B cell (primary cell): ENCODE measurements at regions not wholly inside any gene's neighbourhood (a gene's known extent, or its start where the extent isn't known, plus 50 kb on each side); places are given as distances from the start of the nearest gene placed in this dataset.

Experiments
- ATAC-seq: fragments of 200-7000 bp; cut with Tn5 transposase; one replicate; pipeline ENCODE4 v1.10.0; 2021; ENCODE audit warnings: low read depth, mild to moderate bottlenecking, moderate number of reproducible peaks, moderate library complexity
- CTCF ChIA-PET: fragments of 350-600 bp; sonication (Branson Sonifier 250); formaldehyde crosslinking; loops from one replicate; lab custom pipeline; 2021; ENCODE audit warnings: antibody characterized with exemption, inconsistent platforms; lab: Charles Lee
- POLR2A ChIA-PET: fragments of 350-600 bp; sonication (Branson Sonifier 250); formaldehyde crosslinking; loops from one replicate; lab custom pipeline; 2021; ENCODE audit warnings: antibody characterized with exemption; lab: Charles Lee
- DNase-seq: peaks from one replicate; pipeline ENCODE4 v3.0.0; 2013
- H2AFZ ChIP-seq: 2 replicates; pipeline ENCODE4 v1.6.1; 2012; ENCODE audit warnings: mild to moderate bottlenecking, low read depth, low read length; ENCODE audit not compliant: insufficient read depth, poor library complexity, severe bottlenecking
- H3K27ac ChIP-seq, 2 donors: 1 replicate in 1 of 2; 2 replicates in 1 of 2; pipeline ENCODE4 v1.5.1; 2012 to 2013; ENCODE audit warnings: low read length in 2 of 2, mild to moderate bottlenecking in 2 of 2, moderate library complexity in 1 of 2
- H3K27me3 ChIP-seq, 4 experiments: fragments of 200-600 bp in 1 of 4; sonication (generic) in 1 of 4; replicated peaks in 1 of 4; 1 replicate in 2 of 4; 2 replicates in 2 of 4; pipeline versions ENCODE4 v1.6.1 to v1.7.0; 2013 to 2016; ENCODE audit warnings: low read length in 3 of 4, mild to moderate bottlenecking in 2 of 4, mixed read lengths in 1 of 4, moderate library complexity in 1 of 4; ENCODE audit not compliant: insufficient read depth in 4 of 4, control insufficient read depth in 3 of 4; ENCODE audit errors: control extremely low read depth in 1 of 4
- H3K36me3 ChIP-seq, 2 experiments: replicated peaks in 1 of 2; 1 replicate in 1 of 2; 2 replicates in 1 of 2; pipeline versions ENCODE4 v1.6.1 to v1.7.1; 2013; ENCODE audit warnings: low read length in 1 of 2; ENCODE audit not compliant: insufficient read depth in 2 of 2, control insufficient read depth in 1 of 2; ENCODE audit errors: control extremely low read depth in 1 of 2, extremely low read depth in 1 of 2
- H3K4me1 ChIP-seq, 2 donors: fragments of 200-600 bp in 1 of 2; sonication (generic) in 1 of 2; 1 replicate in 1 of 2; 2 replicates in 1 of 2; pipeline versions ENCODE4 v1.5.1 to v1.6.1; 2013 to 2017; ENCODE audit warnings: low read length in 2 of 2; ENCODE audit not compliant: control insufficient read depth in 2 of 2, insufficient read depth in 2 of 2
- H3K4me2 ChIP-seq: replicated peaks from 2 replicates; pipeline ENCODE3; 2012; ENCODE audit warnings: mild to moderate bottlenecking, low read depth, low read length; ENCODE audit not compliant: poor library complexity, severe bottlenecking
- H3K4me3 ChIP-seq, 5 experiments: fragments of 200-600 bp in 1 of 5; sonication (generic) in 1 of 5; 1 replicate in 3 of 5; 2 replicates in 2 of 5; pipeline versions ENCODE4 v1.5.1 to v1.7.0; 2011 to 2016; ENCODE audit warnings: low read length in 4 of 5, mild to moderate bottlenecking in 4 of 5, low read depth in 2 of 5, control low read depth in 1 of 5, moderate library complexity in 1 of 5; ENCODE audit not compliant: insufficient read depth in 1 of 5; ENCODE audit errors: control extremely low read depth in 1 of 5, extremely low read depth in 1 of 5
- H3K79me2 ChIP-seq: fragments of 200-600 bp; sonication (generic); one replicate; pipeline ENCODE4 v1.6.0; 2016; ENCODE audit warnings: low read length; ENCODE audit not compliant: control insufficient read depth, insufficient read depth
- H3K9ac ChIP-seq: fragments of 200-600 bp; sonication (generic); 2 replicates; pipeline ENCODE4 v1.6.1; 2017; ENCODE audit warnings: mild to moderate bottlenecking, low read length, moderate library complexity
- H3K9me3 ChIP-seq, 3 donors: one replicate each; pipeline versions ENCODE4 v1.6.1 to v1.7.1; 2013; ENCODE audit warnings: low read length in 2 of 3; ENCODE audit not compliant: control insufficient read depth in 2 of 3, insufficient read depth in 1 of 3; ENCODE audit errors: control extremely low read depth in 1 of 3
- H4K20me1 ChIP-seq: 2 replicates; pipeline ENCODE4 v1.6.0; 2012; ENCODE audit warnings: mild to moderate bottlenecking, low read length; ENCODE audit not compliant: insufficient read depth, control insufficient read depth, poor library complexity, severe bottlenecking
- H3K27ac Mint-ChIP-seq: one replicate; pipeline ENCODE4 v1.8.0; 2021; ENCODE audit warnings: mixed read lengths
- H3K27me3 Mint-ChIP-seq: one replicate; pipeline ENCODE4 v1.8.0; 2021; ENCODE audit warnings: mixed read lengths
- H3K4me1 Mint-ChIP-seq: one replicate; pipeline ENCODE4 v1.8.0; 2021; ENCODE audit warnings: mixed read lengths
- H3K4me3 Mint-ChIP-seq: one replicate; pipeline ENCODE4 v1.8.0; 2021; ENCODE audit warnings: mixed read lengths
- H3K9me3 Mint-ChIP-seq: one replicate; pipeline ENCODE4 v1.8.0; 2022; ENCODE audit warnings: mixed read lengths; ENCODE audit not compliant: insufficient read depth
- EZH2 ChIP-seq: IDR thresholded peaks from 2 replicates; pipeline ENCODE4 v1.6.1; 2012; ENCODE audit warnings: borderline replicate concordance, low read depth, mild to moderate bottlenecking, moderate library complexity, low read length; ENCODE audit not compliant: insufficient read depth, poor library complexity, severe bottlenecking
- WGBS: methylation state at CpG from one replicate; pipeline ENCODE4 v1.1.5; 2013; ENCODE audit warnings: missing lambda C conversion rate; ENCODE audit not compliant: insufficient coverage; 5-methylcytosine and 5-hydroxymethylcytosine counted together
- intact Hi-C: fragments of 100-400 bp; cut with micrococcal nuclease; formaldehyde crosslinking; loops from one replicate; pipeline ENCODE4 v1.10.0; 2022
- TF ChIP-seq, protein P1 (sequence below): fragments of 200-600 bp; IDR thresholded peaks from one replicate; pipeline ENCODE4 v1.8.0; 2022; ENCODE audit warnings: antibody characterized with exemption, mild to moderate bottlenecking

DNA sequence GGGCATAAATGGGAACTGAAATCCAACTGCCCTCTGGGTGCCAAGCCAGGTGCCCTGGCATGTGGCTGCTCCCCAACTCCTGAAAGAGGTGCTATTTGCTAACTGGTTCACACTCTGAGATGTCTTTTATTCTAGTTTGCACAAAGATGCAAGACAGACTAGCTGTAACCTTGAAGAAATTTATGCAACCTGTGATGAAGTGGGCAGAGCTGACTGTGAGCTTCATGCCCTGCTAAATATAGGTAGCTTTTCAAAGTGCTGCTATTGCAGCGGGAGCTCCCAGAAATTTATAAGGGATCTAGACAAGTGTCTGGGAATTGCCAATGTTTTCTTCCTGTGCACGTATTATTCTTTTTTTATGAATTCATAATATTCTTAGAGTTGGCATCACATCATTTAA, 517.5 kb downstream of the RNF144B start:
- intact Hi-C loops = no loop called here
- H3K4me3 ChIP-seq = no peak overlapping the region
- H3K9me3 Mint-ChIP-seq = no peaks in the 10 kb centered on the region

DNA sequence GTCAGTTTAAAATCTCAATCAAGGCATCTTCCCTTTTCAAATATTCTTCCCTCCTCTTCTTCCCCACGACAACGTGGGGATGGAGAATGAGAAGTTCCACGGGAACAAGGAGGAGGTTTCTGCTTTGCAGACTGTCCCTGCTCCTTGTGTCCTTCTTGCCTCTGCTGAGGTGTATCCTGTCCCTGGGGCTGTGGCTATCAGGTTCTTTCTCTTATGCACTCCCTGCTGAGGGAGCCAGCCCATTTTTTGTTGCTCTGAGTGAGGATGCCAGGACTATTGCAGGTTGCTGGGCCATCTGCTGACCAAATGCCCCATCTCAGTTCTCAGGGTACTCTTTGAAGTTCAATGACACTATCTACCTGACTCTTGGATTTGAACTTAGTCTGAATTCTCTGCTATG, 533.6 kb downstream of the RNF144B start:
- DNase-seq = no peak
- Mint-ChIP-seq H3K4me3 (no peak overlapping the region), H3K4me1 (no peaks in the 10 kb centered on the region), H3K27me3 (no peaks in the 10 kb centered on the region), H3K9me3 (peaks cover 4% of the 10 kb centered on the region), H3K27ac (no peak overlapping the region)
- H3K9ac ChIP-seq = no peak overlapping the region
- H3K9me3 ChIP-seq = no peaks in the 10 kb centered on the region
- no peaks in the 10 kb centered on the region for H4K20me1 ChIP-seq
- no peaks in the 10 kb centered on the region for H3K79me2 ChIP-seq
- no peak overlapping the region for H2AFZ ChIP-seq
- H3K36me3 ChIP-seq = no peaks in the 10 kb centered on the region
- intact Hi-C loops = no loop called here
- H3K4me2 ChIP-seq = no peak overlapping the region
- ChIA-PET CTCF (no interaction called here), POLR2A (no interaction called here)
- no peaks in the 10 kb centered on the region for H3K4me1 ChIP-seq
- no peaks in the 10 kb centered on the region for H3K27me3 ChIP-seq
- no peak overlapping the region for H3K4me3 ChIP-seq
- no peak for TF ChIP-seq EZH2
- TF ChIP-seq, protein P1, sequence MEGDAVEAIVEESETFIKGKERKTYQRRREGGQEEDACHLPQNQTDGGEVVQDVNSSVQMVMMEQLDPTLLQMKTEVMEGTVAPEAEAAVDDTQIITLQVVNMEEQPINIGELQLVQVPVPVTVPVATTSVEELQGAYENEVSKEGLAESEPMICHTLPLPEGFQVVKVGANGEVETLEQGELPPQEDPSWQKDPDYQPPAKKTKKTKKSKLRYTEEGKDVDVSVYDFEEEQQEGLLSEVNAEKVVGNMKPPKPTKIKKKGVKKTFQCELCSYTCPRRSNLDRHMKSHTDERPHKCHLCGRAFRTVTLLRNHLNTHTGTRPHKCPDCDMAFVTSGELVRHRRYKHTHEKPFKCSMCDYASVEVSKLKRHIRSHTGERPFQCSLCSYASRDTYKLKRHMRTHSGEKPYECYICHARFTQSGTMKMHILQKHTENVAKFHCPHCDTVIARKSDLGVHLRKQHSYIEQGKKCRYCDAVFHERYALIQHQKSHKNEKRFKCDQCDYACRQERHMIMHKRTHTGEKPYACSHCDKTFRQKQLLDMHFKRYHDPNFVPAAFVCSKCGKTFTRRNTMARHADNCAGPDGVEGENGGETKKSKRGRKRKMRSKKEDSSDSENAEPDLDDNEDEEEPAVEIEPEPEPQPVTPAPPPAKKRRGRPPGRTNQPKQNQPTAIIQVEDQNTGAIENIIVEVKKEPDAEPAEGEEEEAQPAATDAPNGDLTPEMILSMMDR = no peak
- ATAC-seq = no peak
- no peak overlapping the region for H3K27ac ChIP-seq
- WGBS = 100% methylated on average over 1 of the region's 3 CpGs

More for the DNA sequence above, 517.5 kb downstream of the RNF144B start:
- Histone ChIP-seq H3K9ac (no peak overlapping the region), H2AFZ (no peak overlapping the region), H4K20me1 (no peaks in the 10 kb centered on the region), H3K4me2 (no peak overlapping the region), H3K4me1 (no peaks in the 10 kb centered on the region), H3K79me2 (no peaks in the 10 kb centered on the region), H3K27me3 (no peaks in the 10 kb centered on the region), H3K9me3 (peaks cover 0 to 4% (median 1%) of the 10 kb centered on the region in 3 donors), H3K27ac (no peak overlapping the region), H3K36me3 (no peaks in the 10 kb centered on the region)
- DNase-seq = no peak
- no CpG with 5 or more reads among the region's 2 CpGs for WGBS
- no peak for ATAC-seq
- TF ChIP-seq, protein P1 = no peak
- TF ChIP-seq EZH2 = no peak
- Mint-ChIP-seq H3K27me3 (no peaks in the 10 kb centered on the region), H3K4me3 (no peak overlapping the region), H3K27ac (no peak overlapping the region), H3K4me1 (no peaks in the 10 kb centered on the region)
- ChIA-PET POLR2A (no interaction called here), CTCF (no interaction called here)
